ENCODE measurements at regions not wholly inside any gene's neighbourhood (a gene's known extent, or its start where the extent isn't known, plus 50 kb on each side); places are given as distances from the start of the nearest gene placed in this dataset.

DNA sequence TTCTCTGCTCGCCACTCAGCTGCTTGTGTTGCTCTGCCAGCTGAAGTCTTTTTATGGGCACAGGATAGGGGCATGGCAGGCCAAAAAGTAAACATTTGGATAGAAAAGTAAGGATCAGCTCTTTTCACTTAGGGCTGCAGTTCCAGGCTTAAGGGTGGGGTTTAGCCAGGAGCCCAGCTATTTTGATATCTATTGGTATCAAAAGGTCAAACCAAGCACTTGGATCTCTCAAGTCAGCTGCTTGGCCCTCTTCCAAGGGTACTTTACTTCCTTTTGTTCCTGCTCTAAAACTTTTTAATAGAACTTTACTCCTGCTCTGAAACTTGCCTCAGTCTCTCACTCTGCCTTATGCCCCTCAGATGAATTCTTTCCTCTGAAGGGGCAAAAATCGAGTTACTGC is 55.7 kb upstream of the ABCC4 start:
- DNase-seq (ENCODE audit: extremely low spot score) = no peak
- no peak overlapping the region for H3K27ac ChIP-seq (replicated peaks in 1 of 4)
- WGBS = 80% methylated on average over 1 of the region's 2 CpGs
- TF ChIP-seq EP300 (IDR thresholded peaks at IDR 0.05) (no peak), POLR2AphosphoS5 (IDR thresholded peaks at IDR 0.05) (no peak), POLR2A (IDR thresholded peaks at IDR 0.05; ENCODE audit: low read depth) (no peak)
- TF ChIP-seq, protein P1, sequence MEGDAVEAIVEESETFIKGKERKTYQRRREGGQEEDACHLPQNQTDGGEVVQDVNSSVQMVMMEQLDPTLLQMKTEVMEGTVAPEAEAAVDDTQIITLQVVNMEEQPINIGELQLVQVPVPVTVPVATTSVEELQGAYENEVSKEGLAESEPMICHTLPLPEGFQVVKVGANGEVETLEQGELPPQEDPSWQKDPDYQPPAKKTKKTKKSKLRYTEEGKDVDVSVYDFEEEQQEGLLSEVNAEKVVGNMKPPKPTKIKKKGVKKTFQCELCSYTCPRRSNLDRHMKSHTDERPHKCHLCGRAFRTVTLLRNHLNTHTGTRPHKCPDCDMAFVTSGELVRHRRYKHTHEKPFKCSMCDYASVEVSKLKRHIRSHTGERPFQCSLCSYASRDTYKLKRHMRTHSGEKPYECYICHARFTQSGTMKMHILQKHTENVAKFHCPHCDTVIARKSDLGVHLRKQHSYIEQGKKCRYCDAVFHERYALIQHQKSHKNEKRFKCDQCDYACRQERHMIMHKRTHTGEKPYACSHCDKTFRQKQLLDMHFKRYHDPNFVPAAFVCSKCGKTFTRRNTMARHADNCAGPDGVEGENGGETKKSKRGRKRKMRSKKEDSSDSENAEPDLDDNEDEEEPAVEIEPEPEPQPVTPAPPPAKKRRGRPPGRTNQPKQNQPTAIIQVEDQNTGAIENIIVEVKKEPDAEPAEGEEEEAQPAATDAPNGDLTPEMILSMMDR (IDR thresholded peaks at IDR 0.05) = no peak
- H3K4me1 ChIP-seq = no peaks in the 10 kb centered on the region
- H3K9me3 ChIP-seq = peaks cover 0 to 8% (median 4%) of the 10 kb centered on the region in 4 donors
- H3K36me3 ChIP-seq = no peaks in the 10 kb centered on the region
- H3K4me3 ChIP-seq = no peak overlapping the region
- intact Hi-C loops (cut with DNase I) = no loop called here
- H3K27me3 ChIP-seq = no peaks in the 10 kb centered on the region

- Histone ChIP-seq H3K27ac (replicated peaks in 1 of 4) (no peak overlapping the region), H3K4me1 (no peaks in the 10 kb centered on the region), H3K27me3 (no peaks in the 10 kb centered on the region), H3K4me3 (no peak overlapping the region), H3K9me3 (peaks cover 0 to 9% (median 4%) of the 10 kb centered on the region in 4 donors), H3K36me3 (no peaks in the 10 kb centered on the region)
- WGBS = 82% methylated on average over 4 of the region's 4 CpGs
- DNase-seq (ENCODE audit: extremely low spot score) = no peak
- TF ChIP-seq POLR2A (IDR thresholded peaks at IDR 0.05; ENCODE audit: low read depth) (no peak), POLR2AphosphoS5 (IDR thresholded peaks at IDR 0.05) (no peak), EP300 (IDR thresholded peaks at IDR 0.05) (no peak)
- TF ChIP-seq, protein P1 (IDR thresholded peaks at IDR 0.05) = no peak
- intact Hi-C loops (cut with DNase I) = no loop called here
These were observed 56.6 kb upstream of the ABCC4 start for GRCh38 chr13:95357875-95358274.

- H3K4me1 ChIP-seq = no peaks in the 10 kb centered on the region
- TF ChIP-seq EP300 (IDR thresholded peaks at IDR 0.05) (no peak), POLR2A (IDR thresholded peaks at IDR 0.05; ENCODE audit: low read depth) (no peak), POLR2AphosphoS5 (IDR thresholded peaks at IDR 0.05) (no peak)
- TF ChIP-seq, protein P1 (IDR thresholded peaks at IDR 0.05) = no peak
- no peaks in the 10 kb centered on the region for H3K36me3 ChIP-seq
- peaks cover 0 to 17% (median 6%) of the 10 kb centered on the region in 4 donors for H3K9me3 ChIP-seq
- no peak overlapping the region for H3K27ac ChIP-seq (replicated peaks in 1 of 4)
- no peak overlapping the region for H3K4me3 ChIP-seq
- WGBS = 96% methylated on average over 3 of the region's 3 CpGs
- H3K27me3 ChIP-seq = no peaks in the 10 kb centered on the region
- intact Hi-C loops (cut with DNase I) = no loop called here
- DNase-seq (ENCODE audit: extremely low spot score) = no peak
These were observed 58.8 kb upstream of the ABCC4 start for GRCh38 chr13:95360052-95360451.

GRCh38 chr13:95360464-95361097 is 59.3 kb upstream of the ABCC4 start:
- 83% methylated on average over 9 of the region's 9 CpGs for WGBS
- TF ChIP-seq EP300 (IDR thresholded peaks at IDR 0.05) (no peak), POLR2AphosphoS5 (IDR thresholded peaks at IDR 0.05) (no peak), POLR2A (IDR thresholded peaks at IDR 0.05; ENCODE audit: low read depth) (no peak)
- TF ChIP-seq, protein P1 (IDR thresholded peaks at IDR 0.05) = no peak
- Histone ChIP-seq H3K36me3 (no peaks in the 10 kb centered on the region), H3K27me3 (no peaks in the 10 kb centered on the region), H3K9me3 (peaks cover 0 to 17% (median 6%) of the 10 kb centered on the region in 4 donors), H3K27ac (replicated peaks in 1 of 4) (no peak overlapping the region), H3K4me3 (no peak overlapping the region), H3K4me1 (no peaks in the 10 kb centered on the region)
- intact Hi-C loops (cut with DNase I) = no loop called here
- DNase-seq (ENCODE audit: extremely low spot score) = no peak

DNA sequence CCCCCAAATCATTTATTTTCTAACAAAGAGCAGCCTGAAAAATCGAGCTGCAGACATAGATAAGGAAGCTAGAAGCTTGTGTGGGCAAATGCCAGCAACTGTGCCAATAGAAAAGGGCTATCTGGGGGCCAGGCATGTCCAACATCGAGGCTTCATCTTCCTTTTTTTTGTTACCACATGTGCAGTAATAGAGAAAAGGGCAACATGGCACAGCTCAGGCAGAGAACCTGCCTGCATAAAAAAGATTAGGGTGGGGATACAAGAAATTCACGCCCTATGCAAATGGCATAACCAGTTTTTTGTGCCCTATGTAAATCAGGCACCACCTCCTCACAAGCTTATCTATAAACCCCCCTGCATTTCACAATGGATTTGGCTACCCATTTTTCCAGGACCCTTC is 60.4 kb upstream of the ABCC4 start:
- no peak for TF ChIP-seq POLR2A (IDR thresholded peaks at IDR 0.05; ENCODE audit: low read depth)
- intact Hi-C loops (cut with DNase I) = no loop called here
- no peak overlapping the region for H3K4me3 ChIP-seq
- DNase-seq (ENCODE audit: extremely low spot score) = no peak
- peaks cover 0 to 16% (median 5%) of the 10 kb centered on the region in 4 donors for H3K9me3 ChIP-seq
- H3K27me3 ChIP-seq = no peaks in the 10 kb centered on the region
- 73% methylated on average over 3 of the region's 3 CpGs for WGBS
- no peaks in the 10 kb centered on the region for H3K36me3 ChIP-seq
- no peak overlapping the region for H3K27ac ChIP-seq (replicated peaks in 1 of 4)
- H3K4me1 ChIP-seq = no peaks in the 10 kb centered on the region

All from esophagus muscularis mucosa (tissue), 4 donors.